GM19467 (cell line): ENCODE measurements at regions not wholly inside any gene's neighbourhood (a gene's known extent, or its start where the extent isn't known, plus 50 kb on each side); places are given as distances from the start of the nearest gene placed in this dataset.
"Not testable (repeated sequence)": the region's sequence is repeated elsewhere in the genome, so short reads cannot be mapped to it uniquely, and the experiment has no call there.

Source experiments
- ATAC-seq: cut with Tn5 transposase; IDR thresholded peaks from one replicate; pipeline ENCODE4 v1.9.1; 2021; ENCODE audit warnings: mild to moderate bottlenecking, moderate library complexity; ENCODE audit not compliant: unreplicated experiment

DNA sequence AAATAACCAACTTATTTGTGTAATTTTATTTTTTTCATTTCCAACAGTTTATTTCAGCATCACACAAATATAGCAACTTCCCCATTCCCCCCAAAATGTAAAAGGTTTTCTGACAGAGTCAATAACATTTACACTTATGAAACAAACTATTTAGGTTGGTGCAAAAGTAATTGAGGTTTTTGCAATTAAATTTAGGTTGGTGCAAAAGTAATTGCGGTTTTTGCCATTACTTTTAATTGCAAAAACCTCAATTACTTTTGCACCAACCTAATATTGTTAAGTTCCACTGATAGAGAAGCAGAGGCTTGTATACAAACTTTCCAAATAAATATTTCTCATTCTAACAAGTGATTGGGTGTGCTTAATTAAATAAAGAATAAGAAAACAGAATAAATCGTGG is 270.9 kb upstream of the DUSP10 start:
- no peak for ATAC-seq

DNA sequence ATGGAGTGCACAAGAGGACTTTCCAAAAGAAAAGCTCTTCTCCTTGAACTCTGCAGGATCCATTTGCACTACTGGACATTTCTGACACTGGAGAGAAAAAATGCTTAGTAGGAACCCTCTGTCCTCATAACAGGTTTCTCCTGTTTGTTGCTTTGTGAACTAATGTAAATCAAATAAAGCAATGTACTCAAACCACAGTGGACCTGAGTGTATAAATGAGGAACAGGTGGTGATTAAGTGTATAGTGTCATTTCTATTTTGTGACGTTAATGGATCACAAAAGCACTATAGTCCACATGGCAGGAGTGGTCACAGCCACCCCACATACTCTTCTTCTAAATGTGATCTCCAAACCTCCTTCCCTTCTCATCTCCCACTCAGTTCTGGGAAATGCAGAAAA is 268.4 kb upstream of the DUSP10 start:
- no peak for ATAC-seq

DNA sequence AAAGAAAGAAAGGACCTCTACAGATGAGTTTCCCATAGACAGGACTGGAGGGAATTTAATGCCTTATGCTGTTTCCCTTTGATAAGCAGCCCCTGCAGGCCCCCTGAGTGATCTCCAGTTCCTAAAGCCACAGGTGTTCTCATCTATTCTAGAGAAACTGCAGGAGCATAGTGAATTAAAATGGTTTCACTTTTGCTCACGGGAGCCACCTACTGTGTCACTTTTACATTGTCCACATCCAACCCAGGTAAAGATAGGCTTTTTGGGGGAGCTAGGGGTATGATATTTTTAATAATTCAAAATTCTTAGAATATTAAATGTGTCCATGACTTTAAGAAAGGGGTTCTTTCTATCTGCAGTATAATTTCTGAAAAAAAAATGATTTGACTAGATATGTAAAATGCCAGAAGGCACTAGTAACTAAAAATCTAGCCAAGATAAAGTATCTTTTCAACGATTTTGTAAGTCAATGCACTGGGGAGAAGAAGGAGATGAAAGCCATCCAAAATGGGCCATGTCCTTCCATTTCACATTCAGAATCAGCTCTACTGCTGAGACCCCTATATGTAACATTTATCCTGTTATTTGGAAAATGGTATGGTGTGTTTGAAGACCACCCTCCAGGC is 267.3 kb upstream of the DUSP10 start:
- ATAC-seq = no peak

DNA sequence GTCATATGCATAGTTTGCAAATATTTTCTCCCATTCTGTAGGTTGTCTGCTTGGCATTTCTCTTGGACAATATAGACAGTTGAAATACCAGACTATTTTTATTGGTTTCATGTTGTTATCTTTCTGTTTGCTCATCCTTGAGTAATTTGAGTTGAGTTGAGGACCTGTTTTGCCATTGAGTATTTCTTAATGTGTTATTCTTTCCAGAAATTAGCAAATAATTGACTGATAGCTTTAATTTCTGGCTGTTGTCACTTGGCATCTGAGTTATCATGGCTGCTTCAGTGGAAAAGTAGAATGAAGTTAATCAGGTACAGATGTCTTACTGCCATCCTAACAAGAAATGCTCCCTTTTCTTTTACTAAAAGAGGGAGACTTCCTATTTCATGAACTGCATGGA is 264.8 kb upstream of the DUSP10 start:
- ATAC-seq = no peak

DNA sequence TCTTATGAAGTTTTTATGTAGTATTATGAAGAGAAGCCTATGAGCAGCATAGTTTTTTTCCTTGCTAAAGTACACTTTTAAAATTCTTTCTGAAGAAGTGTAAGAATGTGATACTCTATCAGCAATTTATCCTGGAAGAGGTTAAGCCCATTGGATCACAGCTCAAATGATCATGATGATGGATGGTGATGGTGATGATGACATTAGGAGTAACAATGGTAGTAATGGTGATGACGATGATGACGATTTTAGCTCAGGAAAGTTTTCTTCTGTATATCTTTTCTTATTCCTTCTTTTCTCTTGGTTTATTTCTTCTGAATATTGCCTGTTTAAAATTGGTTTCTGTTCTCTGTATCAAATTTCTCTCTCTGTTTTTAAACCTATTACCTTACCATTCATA is 262.9 kb upstream of the DUSP10 start:
- no peak for ATAC-seq

DNA sequence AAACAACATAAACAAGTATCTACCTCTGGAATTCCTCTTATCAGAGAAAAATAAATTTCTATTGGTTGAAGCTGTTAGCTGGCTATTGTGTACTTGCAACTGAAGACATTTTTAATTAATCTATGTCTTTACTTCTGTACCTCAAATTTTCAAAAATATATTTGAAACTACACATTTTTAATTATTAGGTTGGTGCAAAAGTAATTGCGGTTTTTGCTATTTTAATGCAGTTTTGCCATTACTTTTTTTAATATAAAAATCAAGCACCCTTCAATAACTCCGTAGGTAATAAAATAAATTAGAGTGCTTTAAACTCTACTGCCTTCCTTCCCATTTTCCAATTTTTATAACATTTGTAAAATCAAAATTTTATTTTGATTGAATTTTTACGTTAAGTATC is 262.1 kb upstream of the DUSP10 start:
- no peak for ATAC-seq

DNA sequence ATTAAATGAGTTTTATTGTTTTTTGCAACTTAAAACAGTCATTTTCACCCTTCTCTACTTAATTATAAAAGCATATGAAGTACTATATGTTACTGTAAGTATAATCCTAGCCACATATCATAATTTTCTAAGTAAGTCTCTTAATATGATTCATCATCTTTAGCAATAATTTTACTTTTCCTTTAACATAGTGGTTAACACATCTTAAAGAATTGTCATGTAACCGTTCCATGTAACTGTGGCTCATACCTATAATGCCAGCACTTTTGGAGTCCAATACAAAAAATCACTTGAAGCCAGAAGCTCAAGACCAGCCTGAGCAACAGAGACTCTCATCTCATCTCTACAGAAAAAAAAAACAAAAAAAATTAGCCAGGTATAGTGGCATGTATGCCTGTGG is 260.6 kb upstream of the DUSP10 start:
- no peak for ATAC-seq

DNA sequence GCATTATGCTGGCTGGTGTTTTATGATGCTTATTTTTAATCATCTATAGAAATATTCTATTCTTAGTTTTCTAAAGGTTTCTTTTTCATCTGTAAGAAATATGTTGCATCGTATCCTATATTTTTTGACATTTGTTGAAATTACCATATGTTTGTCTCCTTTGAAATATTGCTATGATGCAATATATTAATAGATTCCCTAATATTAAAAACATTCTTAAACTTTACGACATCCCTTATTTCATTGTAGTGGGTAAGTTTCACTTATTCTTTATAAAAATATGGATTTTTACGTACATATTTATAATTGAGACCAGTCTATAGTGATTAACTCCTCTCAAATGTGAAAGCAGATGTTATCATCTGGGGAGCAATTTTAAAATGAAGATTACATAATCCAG is 258.2 kb upstream of the DUSP10 start:
- no peak for ATAC-seq

DNA sequence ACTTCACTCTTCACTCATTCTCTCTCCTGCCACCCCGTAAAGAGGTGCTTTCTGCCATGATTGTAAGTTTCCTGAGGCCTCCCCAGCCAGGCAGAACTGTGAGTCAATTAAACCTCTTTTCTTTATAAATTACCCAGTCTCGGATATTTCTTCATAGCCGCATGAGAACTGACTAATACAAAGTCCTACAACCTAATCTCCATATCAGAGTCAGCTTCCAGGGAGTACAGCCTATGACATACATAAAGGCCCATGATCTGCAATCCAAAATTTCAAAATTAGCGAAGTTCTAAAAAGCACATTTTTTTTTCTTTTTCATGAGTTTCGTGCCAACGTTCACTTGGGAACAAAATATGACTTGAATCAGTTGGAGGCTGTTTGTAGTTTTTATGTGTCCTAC is 256.9 kb upstream of the DUSP10 start:
- ATAC-seq = no peak

DNA sequence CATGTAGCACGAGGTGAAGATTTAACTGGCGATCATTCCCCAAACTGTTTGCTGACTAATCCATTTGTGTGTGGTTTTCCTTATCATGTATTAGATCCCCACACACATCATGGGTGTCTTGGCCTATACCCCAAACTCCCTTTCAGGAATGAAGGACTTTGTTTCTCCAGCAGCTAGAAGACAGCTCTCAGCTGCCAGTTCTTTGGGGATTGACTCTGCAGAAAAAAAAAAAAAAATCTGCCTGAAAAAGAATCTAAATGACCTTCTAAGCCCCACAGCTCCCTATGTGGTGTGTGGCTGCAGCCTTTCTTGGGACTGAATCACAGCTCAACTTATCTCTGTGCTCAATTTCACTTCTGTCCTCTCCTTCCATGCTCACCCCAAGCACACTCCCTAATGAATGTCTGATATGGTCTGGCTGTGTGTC is 256.3 kb upstream of the DUSP10 start:
- no peak for ATAC-seq

DNA sequence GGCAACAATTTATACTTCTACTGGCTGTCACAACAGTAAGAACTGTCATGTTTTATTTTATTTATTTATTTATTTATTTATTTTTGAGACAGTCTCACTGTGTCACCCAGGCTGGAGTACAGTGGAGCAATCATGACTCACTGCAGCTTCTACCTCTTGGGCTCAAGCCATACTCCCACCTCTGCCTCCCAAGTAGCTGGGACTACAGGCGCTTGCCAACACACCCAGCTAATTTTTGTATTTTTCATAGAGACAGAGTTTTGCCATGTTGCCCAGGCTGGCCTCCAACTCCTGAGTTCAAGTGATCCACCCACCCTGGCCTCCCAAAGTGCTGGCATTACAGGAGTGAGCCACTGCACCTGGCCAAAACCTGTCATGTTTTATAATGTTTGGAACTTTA is 255.1 kb upstream of the DUSP10 start:
- not testable (repeated sequence) for ATAC-seq

DNA sequence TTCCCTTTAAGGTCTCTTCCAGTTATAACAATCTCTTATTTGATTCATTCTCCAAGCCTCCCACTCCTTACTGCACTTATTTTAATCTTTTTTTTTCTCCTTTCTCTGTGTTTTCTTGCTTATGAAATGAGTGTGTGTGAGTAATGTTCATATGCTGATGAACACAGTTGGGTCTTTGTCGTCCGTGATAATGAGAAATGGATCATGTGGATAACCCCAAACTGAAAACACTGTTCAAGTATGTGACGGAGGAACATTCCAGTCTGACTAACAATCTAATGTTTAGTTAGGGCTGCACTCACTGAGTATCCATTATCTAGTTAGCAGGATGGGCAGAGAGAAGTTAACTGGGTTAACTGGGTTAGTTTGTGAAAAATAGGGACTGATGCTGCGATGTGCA is 253.1 kb upstream of the DUSP10 start:
- ATAC-seq = no peak

DNA sequence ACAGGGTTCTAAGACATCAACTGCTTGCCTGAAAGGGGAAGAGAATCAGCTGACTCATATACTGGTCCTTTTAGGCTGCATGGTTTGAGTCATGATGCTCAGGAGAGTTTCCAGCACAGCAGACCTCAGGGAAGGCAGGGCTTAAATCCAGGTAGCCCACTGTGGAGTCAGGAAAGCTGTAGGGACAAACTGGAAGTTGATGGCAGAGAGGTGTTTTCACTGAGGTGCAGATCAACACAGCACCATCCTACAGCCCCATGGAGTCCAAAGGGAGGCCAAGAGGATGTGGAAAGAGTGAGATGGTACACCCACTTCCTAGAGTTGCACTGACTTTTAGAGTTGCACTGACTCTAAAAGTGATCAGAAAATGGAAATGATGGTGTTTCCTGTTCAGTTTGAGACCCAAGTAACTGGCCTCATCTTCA is 252.4 kb upstream of the DUSP10 start:
- ATAC-seq = peak; percentile 48

DNA sequence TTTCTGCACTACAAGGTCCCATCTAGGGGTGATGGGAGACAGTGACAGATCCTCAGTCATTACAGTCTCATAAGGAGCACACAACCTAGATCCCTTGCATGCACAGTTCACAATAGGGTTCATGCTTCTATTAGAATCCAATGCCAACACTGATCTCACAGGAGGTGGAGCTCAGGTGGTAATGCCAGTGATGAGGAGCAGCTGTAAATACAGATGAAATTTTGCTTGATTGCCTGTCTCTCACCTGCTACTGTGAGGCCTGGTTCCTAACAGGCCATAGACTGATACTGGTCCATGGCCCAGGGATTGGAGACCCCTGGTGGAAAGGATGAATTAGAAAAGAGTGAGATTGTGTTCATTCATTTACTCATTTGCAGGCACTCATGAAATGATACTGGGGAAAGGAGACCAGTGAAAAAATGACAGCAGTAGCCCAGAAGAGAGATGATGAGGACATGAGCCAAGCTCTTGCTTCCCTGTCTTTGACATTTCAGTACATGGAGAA is 251.6 kb upstream of the DUSP10 start:
- ATAC-seq = no peak

DNA sequence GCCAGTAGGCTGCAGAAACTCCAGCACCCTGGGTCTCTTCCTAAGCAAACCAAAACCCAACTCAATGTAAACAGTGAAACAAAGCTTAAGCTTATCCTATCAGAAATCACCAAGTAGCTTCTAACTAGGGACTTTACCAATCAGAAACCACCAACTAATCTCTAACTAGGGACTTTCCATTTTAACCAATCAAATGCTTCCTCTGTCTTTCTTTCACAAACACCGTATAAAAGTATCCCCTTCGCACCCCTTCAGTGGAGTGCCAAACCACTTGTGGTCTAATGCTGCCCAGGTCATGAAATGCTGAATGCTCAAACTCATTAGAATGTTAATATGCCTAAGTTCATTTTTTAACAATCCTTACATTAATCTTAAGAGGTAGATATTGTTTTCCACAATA is 250.5 kb upstream of the DUSP10 start:
- ATAC-seq = peak; percentile 37

DNA sequence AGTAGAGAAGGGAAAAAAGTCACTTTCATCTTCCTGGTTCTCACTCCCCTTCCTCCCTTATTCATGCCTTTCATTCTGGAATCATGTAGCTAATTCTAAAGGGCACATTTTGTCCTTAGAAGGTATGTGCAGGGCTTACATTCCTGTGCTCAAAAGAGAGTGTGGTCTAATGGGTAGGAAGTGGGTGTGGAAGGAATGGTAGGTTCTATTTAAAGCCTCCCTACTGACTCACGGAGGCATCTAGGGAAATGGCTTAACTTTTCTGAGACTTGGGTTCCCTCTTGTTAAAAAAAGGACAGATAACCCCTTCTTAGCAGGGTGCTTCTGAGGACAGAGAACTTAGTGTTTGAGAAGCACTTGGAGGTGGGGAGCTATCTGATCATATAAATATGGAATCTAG is 249.3 kb upstream of the DUSP10 start:
- ATAC-seq = no peak

DNA sequence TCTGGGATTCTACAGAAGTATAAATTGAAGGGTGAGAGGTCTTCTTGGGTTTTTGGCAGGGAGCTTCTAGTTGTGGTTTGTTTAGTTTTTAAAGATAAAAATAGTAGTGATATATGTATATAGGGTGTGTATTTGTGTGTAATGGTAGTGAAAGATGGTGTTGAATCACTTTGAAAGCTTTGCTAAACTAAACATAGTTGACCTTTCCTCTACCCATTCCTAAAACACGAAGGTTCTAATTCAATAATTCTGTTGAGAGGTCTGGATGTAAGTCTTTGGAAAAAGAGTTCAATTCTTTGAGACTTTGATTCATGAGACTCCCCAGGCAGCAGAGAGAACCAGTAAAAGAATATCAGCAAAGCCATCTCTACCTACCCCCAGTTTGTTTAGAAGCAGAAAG is 247.9 kb upstream of the DUSP10 start:
- no peak for ATAC-seq

DNA sequence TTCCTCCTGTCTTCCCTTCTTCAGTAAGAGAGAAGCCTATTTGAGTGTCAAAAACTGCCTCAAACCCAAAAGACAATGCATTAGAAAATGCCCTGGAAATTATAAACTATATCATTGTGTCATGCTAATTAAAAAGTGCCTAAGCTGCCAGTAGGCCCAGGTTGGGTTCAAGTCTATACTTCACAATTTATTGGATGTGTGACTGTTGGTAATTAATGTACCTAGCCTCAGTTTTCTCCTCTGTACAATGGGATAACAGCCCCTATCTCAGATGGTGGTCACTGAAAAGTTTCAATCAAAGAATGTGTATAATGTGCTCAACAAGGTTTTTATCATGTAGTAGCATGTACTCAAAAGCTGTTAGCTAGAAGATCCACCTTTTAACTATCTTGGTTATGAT is 246.9 kb upstream of the DUSP10 start:
- ATAC-seq = no peak

DNA sequence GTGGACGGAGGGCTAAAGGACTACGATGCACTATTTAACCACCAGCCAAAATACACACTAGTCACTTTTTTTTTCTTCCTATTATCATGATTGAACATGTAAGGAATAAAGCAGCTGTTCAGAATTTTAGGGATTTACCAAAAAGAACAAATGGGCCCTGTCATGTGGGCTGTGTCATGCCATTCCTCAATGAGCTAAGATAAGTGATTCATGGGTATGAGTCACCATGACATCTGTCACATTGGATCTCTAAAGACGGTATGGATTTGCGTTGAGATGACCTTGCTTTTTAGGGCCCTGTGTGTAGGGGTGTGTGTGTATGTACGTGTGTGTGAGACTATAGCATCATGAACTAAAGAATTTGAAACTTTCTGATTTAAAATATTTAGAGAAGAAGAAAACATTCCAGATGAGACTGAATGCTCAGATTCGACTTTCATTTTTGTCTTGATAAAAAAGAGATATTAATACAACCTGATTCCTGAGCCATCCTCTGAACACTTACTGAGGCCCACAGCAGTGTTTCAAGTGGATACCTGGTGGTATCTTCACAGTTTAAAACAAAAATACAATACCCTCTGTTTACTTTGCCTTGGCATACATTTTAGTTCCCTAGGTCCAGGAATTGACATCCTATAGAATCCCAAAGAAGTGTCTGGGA is 246.1 kb upstream of the DUSP10 start:
- ATAC-seq = no peak

DNA sequence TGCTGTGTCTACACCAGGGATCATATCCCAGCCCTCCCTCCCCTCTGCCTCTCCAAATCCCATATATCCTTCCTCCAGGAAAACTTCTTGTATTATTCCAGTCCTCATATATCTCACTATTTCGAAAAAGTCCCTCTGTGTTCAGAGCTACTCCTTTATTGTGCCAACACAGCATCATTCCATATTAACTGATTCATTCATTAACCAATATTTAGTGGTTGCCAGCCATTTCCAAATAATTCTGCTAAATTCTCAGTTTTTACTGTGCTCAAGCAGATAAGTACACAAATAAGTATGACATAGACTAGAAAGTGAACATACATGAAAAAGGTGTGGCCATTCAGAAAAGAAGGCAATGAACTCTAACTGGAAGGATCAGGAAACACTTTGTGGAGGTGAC is 241.6 kb upstream of the DUSP10 start:
- ATAC-seq = no peak

DNA sequence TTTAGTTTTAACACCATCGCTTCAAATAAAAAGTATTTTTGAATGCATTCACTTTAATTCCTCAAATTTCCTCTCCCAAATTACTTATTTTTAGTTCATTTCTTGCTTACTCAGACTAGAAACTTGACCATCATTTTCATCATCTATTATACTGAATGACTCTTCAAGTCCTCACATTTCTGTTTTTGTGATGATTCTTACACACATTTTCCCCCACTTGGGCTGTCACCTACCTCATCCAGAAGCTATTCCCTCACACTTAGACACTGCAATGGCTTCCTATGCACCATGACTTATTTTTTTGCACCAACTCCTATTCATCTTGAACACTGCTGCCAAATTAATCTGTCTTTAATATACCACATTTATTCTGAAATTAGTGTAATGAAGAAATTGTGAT is 239.6 kb upstream of the DUSP10 start:
- no peak for ATAC-seq

DNA sequence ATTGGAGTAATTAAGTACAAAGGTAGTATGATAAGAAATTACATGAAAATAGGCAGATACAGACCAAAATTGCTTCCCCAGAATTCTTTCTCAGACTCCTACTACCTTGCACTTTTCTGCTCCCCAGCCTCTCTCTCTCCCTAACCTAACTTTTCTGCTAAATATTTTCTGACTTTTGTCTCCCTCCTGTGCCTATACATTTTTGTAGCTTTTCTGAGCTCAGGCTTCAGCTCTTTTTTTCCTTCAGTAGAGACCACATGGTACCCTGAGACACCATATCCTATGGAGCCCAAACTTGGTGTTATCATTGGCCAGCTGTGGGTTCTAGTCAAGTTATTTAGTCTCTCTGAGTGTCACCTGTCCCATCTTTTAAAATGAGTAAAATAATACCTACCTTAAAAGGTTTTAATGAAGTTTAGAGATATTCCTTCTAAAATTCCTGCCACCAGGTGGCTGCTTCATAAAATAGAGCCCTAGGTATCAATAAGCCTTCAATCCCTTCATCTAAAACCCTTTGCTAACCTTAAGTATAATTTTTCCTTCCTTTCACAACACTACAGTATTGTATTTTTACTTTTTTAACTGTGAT is 237.6 kb upstream of the DUSP10 start:
- no peak for ATAC-seq
